Activated T-cell treated with anti-CD3 and anti-CD28 coated beads, Interleukin-2, amount 50 U/mL, for 24 hours (primary cell): ENCODE measurements at regions not wholly inside any gene's neighbourhood (a gene's known extent, or its start where the extent isn't known, plus 50 kb on each side); places are given as distances from the start of the nearest gene placed in this dataset.
"Not testable (repeated sequence)": the region's sequence is repeated elsewhere in the genome, so short reads cannot be mapped to it uniquely, and the experiment has no call there.

ENCODE experiments used
- DNase-seq: peaks from one replicate; pipeline ENCODE4 v3.0.0-alpha.2; 2020
- H3K27ac Mint-ChIP-seq: 2 replicates; pipeline ENCODE4 v1.8.0; 2020; ENCODE audit warnings: mild to moderate bottlenecking, mixed read lengths
- H3K27me3 Mint-ChIP-seq: 2 replicates; pipeline ENCODE4 v1.8.0; 2020; ENCODE audit warnings: mixed read lengths
- H3K36me3 Mint-ChIP-seq: 2 replicates; pipeline ENCODE4 v1.8.0; 2020; ENCODE audit warnings: low read depth, mixed read lengths
- H3K4me1 Mint-ChIP-seq: 2 replicates; pipeline ENCODE4 v1.8.0; 2020; ENCODE audit warnings: low read depth, mixed read lengths
- H3K4me3 Mint-ChIP-seq: 2 replicates; pipeline ENCODE4 v1.8.0; 2020; ENCODE audit warnings: mild to moderate bottlenecking, moderate library complexity, mixed read lengths
- H3K9me3 Mint-ChIP-seq: 2 replicates; pipeline ENCODE4 v1.8.0; 2020; ENCODE audit warnings: mixed read lengths

- Mint-ChIP-seq H3K4me1 (peaks cover 3% of the 10 kb centered on the region), H3K9me3 (no peaks in the 10 kb centered on the region), H3K36me3 (no peaks in the 10 kb centered on the region), H3K27me3 (peaks cover 27% of the 10 kb centered on the region), H3K4me3 (peak overlapping the region; percentile 23), H3K27ac (no peak overlapping the region)
- DNase-seq, result peak; percentile 61
These were observed 57.1 kb downstream of the ADCYAP1 start for GRCh38 chr18:961644-962355.

- Mint-ChIP-seq H3K9me3 (no peaks in the 10 kb centered on the region), H3K4me1 (peaks cover 3% of the 10 kb centered on the region), H3K27ac (no peak overlapping the region), H3K36me3 (no peaks in the 10 kb centered on the region), H3K27me3 (peaks cover 27% of the 10 kb centered on the region), H3K4me3 (no peak overlapping the region)
- no peak for DNase-seq
These were observed 58.6 kb downstream of the ADCYAP1 start for GRCh38 chr18:963276-963675.

- Mint-ChIP-seq H3K4me1 (peaks cover 3% of the 10 kb centered on the region), H3K9me3 (no peaks in the 10 kb centered on the region), H3K27me3 (peaks cover 18% of the 10 kb centered on the region), H3K27ac (no peak overlapping the region), H3K4me3 (no peak overlapping the region), H3K36me3 (no peaks in the 10 kb centered on the region)
- no peak for DNase-seq
These were observed 61.5 kb downstream of the ADCYAP1 start for GRCh38 chr18:965921-966758.

GRCh38 chr18:966759-967576, 62.3 kb downstream of the ADCYAP1 start:
- Mint-ChIP-seq H3K27me3 (peaks cover 14% of the 10 kb centered on the region), H3K9me3 (no peaks in the 10 kb centered on the region), H3K36me3 (no peaks in the 10 kb centered on the region), H3K4me1 (peaks cover 1% of the 10 kb centered on the region), H3K27ac (no peak overlapping the region), H3K4me3 (no peak overlapping the region)
- DNase-seq, result no peak

GRCh38 chr18:968910-969309, 64.2 kb downstream of the ADCYAP1 start:
- not testable (repeated sequence) for H3K4me3 Mint-ChIP-seq, H3K27me3 Mint-ChIP-seq, DNase-seq, H3K36me3 Mint-ChIP-seq, H3K4me1 Mint-ChIP-seq, H3K9me3 Mint-ChIP-seq, H3K27ac Mint-ChIP-seq

- not testable (repeated sequence) for H3K27ac Mint-ChIP-seq, DNase-seq, H3K4me3 Mint-ChIP-seq, H3K4me1 Mint-ChIP-seq, H3K27me3 Mint-ChIP-seq, H3K36me3 Mint-ChIP-seq, H3K9me3 Mint-ChIP-seq
These were observed 64.6 kb downstream of the ADCYAP1 start for GRCh38 chr18:969311-969710.

GRCh38 chr18:974606-975005, 69.9 kb downstream of the ADCYAP1 start:
- H3K27ac Mint-ChIP-seq, H3K4me3 Mint-ChIP-seq, DNase-seq, H3K4me1 Mint-ChIP-seq, H3K36me3 Mint-ChIP-seq: not testable (repeated sequence)
- H3K27me3 Mint-ChIP-seq, result peaks cover 11% of the 10 kb centered on the region
- peaks cover 10% of the 10 kb centered on the region for H3K9me3 Mint-ChIP-seq

GRCh38 chr18:976393-977128, 71.9 kb downstream of the ADCYAP1 start:
- not testable (repeated sequence) for H3K4me1 Mint-ChIP-seq, DNase-seq, H3K36me3 Mint-ChIP-seq, H3K27ac Mint-ChIP-seq
- Mint-ChIP-seq H3K9me3 (peaks cover 10% of the 10 kb centered on the region), H3K4me3 (peak overlapping the region; percentile 13), H3K27me3 (peaks cover 11% of the 10 kb centered on the region)

GRCh38 chr18:977327-977726, 72.7 kb downstream of the ADCYAP1 start:
- peaks cover 11% of the 10 kb centered on the region for H3K27me3 Mint-ChIP-seq
- not testable (repeated sequence) for H3K36me3 Mint-ChIP-seq, H3K27ac Mint-ChIP-seq, DNase-seq, H3K4me3 Mint-ChIP-seq, H3K4me1 Mint-ChIP-seq
- H3K9me3 Mint-ChIP-seq, result peaks cover 10% of the 10 kb centered on the region

- H3K4me1 Mint-ChIP-seq, H3K36me3 Mint-ChIP-seq, H3K4me3 Mint-ChIP-seq, H3K27ac Mint-ChIP-seq, DNase-seq: not testable (repeated sequence)
- H3K9me3 Mint-ChIP-seq, result peaks cover 10% of the 10 kb centered on the region
- peaks cover 11% of the 10 kb centered on the region for H3K27me3 Mint-ChIP-seq
These were observed 73.1 kb downstream of the ADCYAP1 start for GRCh38 chr18:977732-978131.

GRCh38 chr18:980586-980985, 75.9 kb downstream of the ADCYAP1 start:
- DNase-seq, result no peak
- Mint-ChIP-seq H3K27ac (no peak overlapping the region), H3K4me3 (no peak overlapping the region), H3K36me3 (no peaks in the 10 kb centered on the region), H3K27me3 (peaks cover 11% of the 10 kb centered on the region), H3K4me1 (no peaks in the 10 kb centered on the region), H3K9me3 (peaks cover 10% of the 10 kb centered on the region)

- Mint-ChIP-seq H3K36me3 (no peaks in the 10 kb centered on the region), H3K27me3 (no peaks in the 10 kb centered on the region), H3K4me1 (no peaks in the 10 kb centered on the region), H3K9me3 (no peaks in the 10 kb centered on the region), H3K4me3 (no peak overlapping the region), H3K27ac (no peak overlapping the region)
- DNase-seq, result no peak
These were observed 79.3 kb downstream of the ADCYAP1 start for GRCh38 chr18:984004-984403.

- H3K27ac Mint-ChIP-seq, result no peak overlapping the region
- H3K4me3 Mint-ChIP-seq, result no peak overlapping the region
- no peaks in the 10 kb centered on the region for H3K36me3 Mint-ChIP-seq
- DNase-seq, result no peak
- H3K27me3 Mint-ChIP-seq, result no peaks in the 10 kb centered on the region
- no peaks in the 10 kb centered on the region for H3K9me3 Mint-ChIP-seq
- no peaks in the 10 kb centered on the region for H3K4me1 Mint-ChIP-seq
These were observed 80.6 kb downstream of the ADCYAP1 start for GRCh38 chr18:985212-985661.

GRCh38 chr18:986051-986450, 81.4 kb downstream of the ADCYAP1 start:
- Mint-ChIP-seq H3K4me1 (no peaks in the 10 kb centered on the region), H3K4me3 (no peak overlapping the region), H3K27ac (no peak overlapping the region)

More at GRCh38 chr18:986051-986450, 81.4 kb downstream of the ADCYAP1 start:
- DNase-seq, result no peak
- no peaks in the 10 kb centered on the region for H3K36me3 Mint-ChIP-seq
- no peaks in the 10 kb centered on the region for H3K27me3 Mint-ChIP-seq
- H3K9me3 Mint-ChIP-seq, result no peaks in the 10 kb centered on the region
